Right renal cortex interstitium (tissue), 3 donors: ENCODE measurements at regions not wholly inside any gene's neighbourhood (a gene's known extent, or its start where the extent isn't known, plus 50 kb on each side); places are given as distances from the start of the nearest gene placed in this dataset.

Experiments used
- DNase-seq, 3 donors: peaks; one replicate each; pipeline ENCODE4 v3.0.0-alpha.2; 2013; ENCODE audit warnings: low read depth in 3 of 3, low spot score in 2 of 3

GRCh38 chr11:27216270-27217149, 146.5 kb downstream of the CCDC34 start:
- peak in 2 of 3 donors; percentile 72 to 73 for DNase-seq

- no peak for DNase-seq
These were observed 147.3 kb downstream of the CCDC34 start for GRCh38 chr11:27215471-27216269.

GRCh38 chr11:27214713-27215112, 148.3 kb downstream of the CCDC34 start:
- DNase-seq: no peak

GRCh38 chr11:27213232-27213660, 149.8 kb downstream of the CCDC34 start:
- no peak for DNase-seq

DNA sequence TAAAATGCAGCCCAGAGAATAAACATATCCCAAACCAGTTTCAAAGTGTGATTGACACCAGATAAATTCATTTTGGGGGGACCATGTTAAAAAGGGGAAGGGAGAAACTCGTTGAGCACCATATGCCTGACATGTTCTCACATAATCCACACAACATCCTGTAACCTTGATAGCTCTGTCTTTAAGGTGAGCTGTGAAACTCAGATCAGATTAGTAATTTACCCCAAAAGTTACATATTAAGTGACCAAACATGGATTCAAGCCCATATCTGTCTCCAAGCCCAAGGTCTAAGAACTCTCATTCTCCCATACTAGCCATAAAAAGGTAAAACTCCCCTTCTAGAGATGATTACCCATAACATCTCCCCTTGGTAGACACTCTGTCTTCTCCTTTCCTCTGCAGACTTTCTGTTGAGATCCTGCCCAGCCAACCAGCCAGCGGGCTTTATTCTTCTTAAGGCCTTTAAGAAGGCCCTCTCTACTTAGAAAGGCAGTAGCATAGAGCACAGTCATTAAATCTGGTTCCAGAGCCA, 150.7 kb downstream of the CCDC34 start:
- DNase-seq: no peak

GRCh38 chr11:27211370-27212127, 151.5 kb downstream of the CCDC34 start:
- no peak for DNase-seq

- DNase-seq: no peak
These were observed 152.5 kb downstream of the CCDC34 start for GRCh38 chr11:27210531-27210930.

DNA sequence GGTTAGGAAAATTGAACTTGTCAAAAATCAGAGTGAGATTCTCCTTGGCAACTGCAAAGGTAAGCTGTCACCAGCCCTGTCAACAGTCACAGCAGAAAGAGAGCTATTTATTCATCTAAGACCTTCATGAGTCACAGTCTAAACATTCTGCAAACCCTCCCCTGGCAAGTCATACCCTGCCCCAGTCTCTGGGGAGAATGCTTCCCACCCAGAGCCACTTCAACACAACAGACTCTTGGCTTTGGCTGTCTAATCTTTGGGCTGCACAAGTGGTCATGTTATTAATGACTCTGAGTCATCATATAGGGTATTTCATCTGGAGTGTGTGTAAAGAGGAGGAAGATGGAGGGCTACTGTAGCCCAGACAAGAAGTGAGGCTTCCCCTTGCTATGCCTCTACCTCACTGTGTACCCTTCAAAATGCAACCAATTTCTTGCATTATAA, 153.4 kb downstream of the CCDC34 start:
- no peak for DNase-seq

DNA sequence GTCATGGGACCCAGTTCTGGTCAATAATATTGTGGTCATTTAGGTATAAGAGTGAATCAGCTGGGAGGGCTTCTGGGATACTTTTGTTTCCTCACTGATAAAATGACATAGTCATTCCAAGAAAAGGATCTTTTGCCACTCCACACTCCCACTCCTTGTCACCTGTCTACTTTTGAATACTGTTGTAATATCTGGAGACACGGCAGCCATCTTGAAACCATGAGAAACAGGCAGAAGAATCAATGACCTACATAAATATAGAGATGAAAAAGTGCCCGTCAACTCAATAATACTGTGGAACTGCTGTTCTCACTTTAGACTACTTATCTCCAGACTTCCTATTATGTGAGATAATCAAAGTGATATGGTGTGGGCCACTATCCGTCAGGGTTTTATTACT, 154.2 kb downstream of the CCDC34 start:
- no peak for DNase-seq

DNA sequence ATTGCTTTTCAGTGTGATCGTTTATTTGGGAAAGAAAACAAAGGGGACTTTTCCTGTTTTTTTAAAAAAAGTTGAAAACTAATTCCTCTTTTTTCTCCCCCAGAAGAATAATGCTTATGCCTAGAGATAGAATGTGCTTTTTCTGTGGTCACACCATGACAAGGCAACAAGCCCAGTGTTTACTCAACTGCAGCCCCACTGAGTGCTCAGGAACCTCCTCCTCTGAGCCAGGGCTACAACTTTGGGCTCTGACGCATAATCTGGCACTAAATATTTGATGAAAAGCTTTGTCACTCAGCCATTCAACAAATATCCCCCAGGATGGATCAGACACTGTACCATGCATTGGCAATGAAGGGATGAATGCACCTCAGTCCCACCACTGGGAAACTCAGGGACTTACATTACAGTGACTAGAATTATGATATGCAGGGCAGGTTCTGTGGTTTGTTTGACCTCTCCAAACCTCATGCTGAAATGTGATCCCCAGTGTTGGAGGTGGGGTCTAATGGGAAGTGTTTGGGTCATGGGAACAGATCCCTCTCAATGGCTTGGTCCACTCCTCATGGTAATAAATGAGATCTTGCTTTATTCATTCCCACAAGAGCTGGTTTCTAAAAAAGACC, 155.9 kb downstream of the CCDC34 start:
- DNase-seq: no peak

DNA sequence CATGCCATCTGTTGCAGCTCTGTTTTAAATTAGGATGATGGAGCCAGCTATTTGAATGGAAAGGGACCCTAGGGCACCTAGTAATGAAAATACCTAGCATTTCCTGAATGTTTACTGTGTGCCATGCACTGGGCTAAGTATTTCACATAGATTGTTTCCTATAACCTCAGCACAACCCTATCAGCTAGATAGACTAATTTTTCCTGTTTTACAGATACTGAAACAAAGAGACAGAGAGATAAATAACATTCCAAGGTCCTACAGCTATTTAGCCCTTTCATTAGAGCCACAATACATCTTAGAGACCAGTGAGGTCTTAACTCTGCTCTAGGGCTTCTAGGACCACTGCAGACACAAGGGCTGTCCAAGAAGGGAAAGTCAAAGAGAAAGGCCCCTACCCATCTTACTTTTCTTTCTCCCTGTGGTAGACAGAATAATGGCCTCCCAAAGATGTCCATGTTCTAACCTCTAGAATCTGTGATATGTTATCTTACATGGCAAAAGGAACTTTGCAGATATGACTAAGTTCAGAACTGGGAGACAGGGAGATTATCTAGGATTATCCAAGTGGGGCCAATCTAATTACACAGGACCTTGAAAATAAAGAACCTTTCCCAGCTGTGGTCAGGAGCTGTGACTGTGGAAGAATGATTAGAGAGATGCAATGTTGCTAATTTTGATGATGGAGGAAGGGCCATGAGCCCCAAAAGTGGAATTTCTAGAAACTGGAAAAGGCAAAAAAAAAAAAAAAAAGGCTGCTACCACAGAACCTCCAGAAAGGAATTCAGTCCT, 157.0 kb downstream of the CCDC34 start:
- no peak for DNase-seq

GRCh38 chr11:27205250-27205649, 157.8 kb downstream of the CCDC34 start:
- DNase-seq: no peak

DNA sequence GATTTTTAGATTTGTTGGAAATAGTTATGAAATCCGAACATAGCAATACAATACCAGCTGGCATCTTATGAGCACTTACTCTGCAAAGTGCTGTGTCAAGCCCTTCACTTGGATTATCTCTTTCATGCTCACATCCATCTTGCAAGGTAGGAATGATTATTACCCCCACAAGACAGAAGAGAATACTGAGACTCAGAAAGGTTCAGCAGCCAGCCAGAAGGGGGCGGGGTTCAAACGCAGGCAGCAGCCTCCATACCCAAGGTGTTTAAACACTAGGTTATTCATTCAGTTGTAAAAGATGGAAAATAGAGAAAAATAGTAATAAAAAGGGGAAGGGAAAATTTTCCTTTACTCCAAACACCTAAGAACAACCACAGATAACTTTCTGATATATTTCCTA, 158.5 kb downstream of the CCDC34 start:
- no peak for DNase-seq

DNA sequence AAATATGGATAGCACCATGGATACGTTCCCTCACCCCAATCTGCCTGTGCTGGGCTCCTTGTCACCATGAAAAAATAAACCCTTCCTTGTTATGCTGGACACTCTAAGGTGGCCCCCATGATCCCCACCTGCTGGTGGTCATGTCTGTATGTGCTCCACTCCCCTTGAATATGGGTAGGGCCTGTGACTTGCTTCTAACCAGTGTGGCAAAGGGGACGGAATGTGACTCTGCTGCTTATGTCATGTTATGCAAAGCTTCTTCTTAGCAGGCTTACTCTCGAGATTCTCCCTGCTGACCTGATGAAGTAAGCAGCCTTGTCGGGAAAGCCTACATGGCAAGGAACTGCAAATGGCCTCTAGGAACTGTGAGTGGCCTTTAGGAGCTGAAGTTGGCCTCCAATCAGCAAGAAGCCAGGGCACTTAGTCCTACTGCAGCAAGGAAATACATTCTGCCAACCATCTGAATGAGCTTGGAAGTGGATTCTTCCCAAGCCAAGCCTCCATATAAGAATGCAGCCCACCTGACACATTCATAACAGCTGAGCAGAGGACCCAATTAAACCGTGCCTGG, 159.9 kb downstream of the CCDC34 start:
- no peak for DNase-seq

DNA sequence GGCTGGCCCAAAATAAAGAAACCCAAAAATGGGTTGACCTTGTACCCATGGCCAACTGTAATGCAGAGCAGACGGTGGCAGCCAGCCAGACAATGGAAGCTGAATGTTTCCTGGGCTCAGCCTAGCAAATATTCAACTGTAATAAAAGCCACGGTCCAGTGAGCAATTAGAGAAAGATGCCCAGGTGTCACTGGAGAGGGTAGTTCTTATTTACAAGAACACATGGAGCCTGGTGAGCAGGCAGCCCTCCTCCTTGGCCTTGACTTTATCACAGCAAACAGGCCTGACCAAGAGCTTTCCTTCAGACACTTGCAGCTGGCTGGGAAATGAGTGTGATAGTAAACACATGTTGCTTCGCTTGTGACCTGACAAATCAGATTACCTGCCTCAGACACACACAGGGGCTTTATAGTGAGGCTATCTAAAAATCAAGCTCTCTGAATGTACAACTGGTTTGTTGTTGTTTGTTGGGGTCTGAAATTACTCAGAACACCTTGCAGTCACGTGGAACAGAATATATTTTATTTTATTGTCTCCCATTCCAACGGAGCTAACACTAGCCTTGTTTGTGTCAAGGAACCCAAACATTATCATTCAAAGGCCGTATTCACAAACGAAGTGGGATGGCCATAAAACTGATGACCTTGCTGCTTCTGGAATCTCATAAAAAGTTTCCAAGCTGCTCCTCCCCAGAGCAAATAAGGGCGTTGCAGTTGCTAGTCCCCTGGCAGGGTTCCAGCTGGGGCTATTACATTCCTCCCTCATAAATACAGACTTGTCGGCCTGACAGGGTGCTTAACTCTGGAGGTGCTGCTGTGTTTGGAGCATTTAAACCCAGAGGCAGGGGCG, 161.1 kb downstream of the BBOX1 start:
- DNase-seq: peak; percentile 91 to 93 (median 92)

DNA sequence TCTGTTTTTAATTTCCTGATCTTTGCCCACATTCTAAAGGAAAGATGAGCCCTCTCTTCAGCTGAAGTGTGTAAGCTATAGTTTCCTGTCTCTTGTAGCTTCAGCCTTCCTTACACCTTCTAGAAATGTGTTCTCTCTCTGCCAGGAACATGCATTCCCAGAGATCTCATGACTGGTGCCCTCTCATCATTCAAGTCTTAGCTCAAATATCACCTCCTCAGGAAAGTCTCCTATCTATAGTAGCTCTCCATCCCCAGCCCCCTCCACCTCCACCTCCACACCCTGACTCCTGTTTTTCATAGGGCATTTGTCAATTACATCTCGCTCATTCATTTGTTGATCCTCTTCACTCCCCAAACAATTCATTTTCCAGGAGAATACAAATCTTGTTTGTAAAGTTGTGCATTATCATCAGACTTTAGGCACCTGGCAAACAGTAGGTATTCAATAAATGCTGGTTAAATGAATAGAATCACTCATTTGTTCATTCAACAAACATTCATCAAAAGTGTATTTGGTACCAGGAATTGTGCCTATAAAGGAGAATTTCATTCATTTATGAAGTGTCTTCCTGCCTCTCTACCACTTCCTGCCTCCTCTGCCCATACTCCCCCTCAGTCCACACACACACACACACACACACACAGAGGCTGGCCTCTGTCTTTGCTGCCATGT, 160.3 kb downstream of the BBOX1 start:
- no peak for DNase-seq

DNA sequence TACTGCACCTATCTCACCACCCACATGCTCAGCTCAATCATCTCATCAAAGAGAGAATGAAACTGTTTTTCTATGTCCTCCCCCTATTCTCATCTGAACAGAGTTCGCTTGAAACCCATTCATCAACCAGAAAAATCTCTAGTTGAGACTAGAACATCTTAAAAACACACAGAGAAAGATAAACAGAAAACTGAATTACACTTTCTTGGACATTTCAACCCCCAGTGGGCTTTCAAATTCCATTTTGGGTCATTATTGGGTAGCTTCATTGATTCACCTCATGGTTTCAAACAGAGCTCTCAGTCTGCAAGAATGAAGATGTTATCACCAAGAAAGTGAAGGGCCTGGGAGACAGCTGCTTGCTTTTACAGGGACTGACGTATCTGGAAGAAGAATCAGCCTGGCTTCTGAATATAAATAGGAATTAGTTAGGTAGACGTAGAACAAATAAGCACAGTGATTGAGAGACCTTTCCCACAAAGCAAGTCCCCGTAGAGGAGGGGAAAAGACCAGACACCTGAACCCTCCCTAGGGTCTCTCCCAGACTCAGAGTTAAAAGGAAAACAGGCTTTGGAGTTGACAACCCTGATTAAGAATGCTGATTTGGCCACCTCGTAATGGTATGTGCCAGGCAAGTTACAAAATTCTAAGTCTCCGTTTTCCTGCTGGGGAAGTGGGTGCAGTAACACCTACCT, 155.7 kb downstream of the BBOX1 start:
- DNase-seq: no peak
